Tibial nerve (tissue), 3 donors: ENCODE measurements at regions not wholly inside any gene's neighbourhood (a gene's known extent, or its start where the extent isn't known, plus 50 kb on each side); places are given as distances from the start of the nearest gene placed in this dataset.

Source experiments
- POLR2A ChIP-seq, 2 donors: fragments of 450-650 bp; IDR thresholded peaks; one replicate each; pipeline ENCODE4 v1.6.1; 2017; ENCODE audit warnings: antibody characterized with exemption in 2 of 2, mild to moderate bottlenecking in 2 of 2, moderate library complexity in 2 of 2
- TF ChIP-seq, protein P1 (sequence below), 5 experiments: fragments of 200-600 bp in 3 of 5; fragments of 450-650 bp in 2 of 5; sonication (generic) in 3 of 5; IDR thresholded peaks; one replicate each; pipeline ENCODE4 v1.5.1; 2016 to 2019; ENCODE audit warnings: antibody characterized with exemption in 5 of 5, mild to moderate bottlenecking in 3 of 5, moderate library complexity in 2 of 5

DNA sequence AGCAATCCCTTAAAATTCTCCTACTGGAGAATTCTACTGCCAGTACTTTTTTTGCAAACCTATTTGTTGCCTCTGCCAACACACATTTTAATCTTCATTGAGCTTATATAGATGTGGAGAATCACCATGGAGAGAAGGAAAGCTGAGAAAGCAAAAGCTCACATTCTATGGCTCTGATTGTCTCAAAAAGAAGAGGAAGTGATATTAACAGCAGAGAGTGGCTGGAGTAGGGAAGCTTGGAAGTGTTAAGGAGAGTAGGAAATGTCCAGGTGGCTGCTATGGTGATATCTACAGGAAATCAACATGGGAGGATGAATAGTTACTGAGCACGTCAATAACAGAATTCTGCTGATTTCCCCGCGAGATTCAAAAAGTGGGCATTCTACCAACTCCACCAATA, 78.8 kb upstream of the TDRD3 start:
- TF ChIP-seq, protein P1, sequence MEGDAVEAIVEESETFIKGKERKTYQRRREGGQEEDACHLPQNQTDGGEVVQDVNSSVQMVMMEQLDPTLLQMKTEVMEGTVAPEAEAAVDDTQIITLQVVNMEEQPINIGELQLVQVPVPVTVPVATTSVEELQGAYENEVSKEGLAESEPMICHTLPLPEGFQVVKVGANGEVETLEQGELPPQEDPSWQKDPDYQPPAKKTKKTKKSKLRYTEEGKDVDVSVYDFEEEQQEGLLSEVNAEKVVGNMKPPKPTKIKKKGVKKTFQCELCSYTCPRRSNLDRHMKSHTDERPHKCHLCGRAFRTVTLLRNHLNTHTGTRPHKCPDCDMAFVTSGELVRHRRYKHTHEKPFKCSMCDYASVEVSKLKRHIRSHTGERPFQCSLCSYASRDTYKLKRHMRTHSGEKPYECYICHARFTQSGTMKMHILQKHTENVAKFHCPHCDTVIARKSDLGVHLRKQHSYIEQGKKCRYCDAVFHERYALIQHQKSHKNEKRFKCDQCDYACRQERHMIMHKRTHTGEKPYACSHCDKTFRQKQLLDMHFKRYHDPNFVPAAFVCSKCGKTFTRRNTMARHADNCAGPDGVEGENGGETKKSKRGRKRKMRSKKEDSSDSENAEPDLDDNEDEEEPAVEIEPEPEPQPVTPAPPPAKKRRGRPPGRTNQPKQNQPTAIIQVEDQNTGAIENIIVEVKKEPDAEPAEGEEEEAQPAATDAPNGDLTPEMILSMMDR (IDR thresholded peaks at IDR 0.05): no peak
- no peak for TF ChIP-seq POLR2A (IDR thresholded peaks at IDR 0.05)
